ENCODE measurements at regions not wholly inside any gene's neighbourhood (a gene's known extent, or its start where the extent isn't known, plus 50 kb on each side); places are given as distances from the start of the nearest gene placed in this dataset.

DNA sequence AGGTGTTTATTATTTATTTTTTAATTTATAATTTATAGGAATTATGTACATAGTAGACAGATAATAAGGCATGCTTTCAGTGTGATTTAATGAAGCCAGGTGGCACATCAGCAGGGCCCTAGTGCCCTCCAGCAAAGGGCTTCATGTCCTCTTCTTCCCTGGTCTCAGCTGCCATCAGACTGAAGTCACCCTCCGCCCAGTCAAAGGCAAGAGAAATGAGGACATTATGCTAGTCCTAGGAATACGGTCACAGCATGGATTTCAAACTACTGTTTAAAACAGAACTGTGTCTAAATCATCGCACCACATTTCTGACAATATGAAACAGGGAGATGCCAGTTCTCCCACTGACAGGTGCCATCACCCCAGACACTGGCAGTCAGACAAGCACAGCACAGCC, 168.1 kb downstream of the SEC16B start:
- TF ChIP-seq, protein P1, sequence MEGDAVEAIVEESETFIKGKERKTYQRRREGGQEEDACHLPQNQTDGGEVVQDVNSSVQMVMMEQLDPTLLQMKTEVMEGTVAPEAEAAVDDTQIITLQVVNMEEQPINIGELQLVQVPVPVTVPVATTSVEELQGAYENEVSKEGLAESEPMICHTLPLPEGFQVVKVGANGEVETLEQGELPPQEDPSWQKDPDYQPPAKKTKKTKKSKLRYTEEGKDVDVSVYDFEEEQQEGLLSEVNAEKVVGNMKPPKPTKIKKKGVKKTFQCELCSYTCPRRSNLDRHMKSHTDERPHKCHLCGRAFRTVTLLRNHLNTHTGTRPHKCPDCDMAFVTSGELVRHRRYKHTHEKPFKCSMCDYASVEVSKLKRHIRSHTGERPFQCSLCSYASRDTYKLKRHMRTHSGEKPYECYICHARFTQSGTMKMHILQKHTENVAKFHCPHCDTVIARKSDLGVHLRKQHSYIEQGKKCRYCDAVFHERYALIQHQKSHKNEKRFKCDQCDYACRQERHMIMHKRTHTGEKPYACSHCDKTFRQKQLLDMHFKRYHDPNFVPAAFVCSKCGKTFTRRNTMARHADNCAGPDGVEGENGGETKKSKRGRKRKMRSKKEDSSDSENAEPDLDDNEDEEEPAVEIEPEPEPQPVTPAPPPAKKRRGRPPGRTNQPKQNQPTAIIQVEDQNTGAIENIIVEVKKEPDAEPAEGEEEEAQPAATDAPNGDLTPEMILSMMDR (conservative IDR thresholded peaks at IDR 0.05; ENCODE audit: low read length) = no peak
- no peak for TF ChIP-seq EZH2phosphoT487 (IDR thresholded peaks at IDR 0.05; ENCODE audit: borderline replicate concordance)
